Suprapubic skin (tissue), 3 donors: ENCODE measurements at regions not wholly inside any gene's neighbourhood (a gene's known extent, or its start where the extent isn't known, plus 50 kb on each side); places are given as distances from the start of the nearest gene placed in this dataset.

Source experiments
- EP300 ChIP-seq: sonication (generic); formaldehyde crosslinking; IDR thresholded peaks from one replicate; pipeline ENCODE4 v1.6.1; 2017; ENCODE audit warnings: antibody characterized with exemption
- POLR2A ChIP-seq, 2 donors: fragments of 450-650 bp; IDR thresholded peaks; one replicate each; pipeline ENCODE4 v1.6.1; 2017; ENCODE audit warnings: antibody characterized with exemption in 2 of 2, mild to moderate bottlenecking in 2 of 2, moderate library complexity in 2 of 2
- TF ChIP-seq, protein P1 (sequence below), 2 donors: fragments of 200-600 bp in 1 of 2; fragments of 450-650 bp in 1 of 2; sonication (generic) in 1 of 2; IDR thresholded peaks; one replicate each; pipeline ENCODE4 v1.5.1; 2016 to 2019; ENCODE audit warnings: antibody characterized with exemption in 2 of 2, mild to moderate bottlenecking in 1 of 2, moderate library complexity in 1 of 2

GRCh38 chrX:137999071-137999470 is 433.1 kb downstream of the ZIC3 start:
- TF ChIP-seq, protein P1, sequence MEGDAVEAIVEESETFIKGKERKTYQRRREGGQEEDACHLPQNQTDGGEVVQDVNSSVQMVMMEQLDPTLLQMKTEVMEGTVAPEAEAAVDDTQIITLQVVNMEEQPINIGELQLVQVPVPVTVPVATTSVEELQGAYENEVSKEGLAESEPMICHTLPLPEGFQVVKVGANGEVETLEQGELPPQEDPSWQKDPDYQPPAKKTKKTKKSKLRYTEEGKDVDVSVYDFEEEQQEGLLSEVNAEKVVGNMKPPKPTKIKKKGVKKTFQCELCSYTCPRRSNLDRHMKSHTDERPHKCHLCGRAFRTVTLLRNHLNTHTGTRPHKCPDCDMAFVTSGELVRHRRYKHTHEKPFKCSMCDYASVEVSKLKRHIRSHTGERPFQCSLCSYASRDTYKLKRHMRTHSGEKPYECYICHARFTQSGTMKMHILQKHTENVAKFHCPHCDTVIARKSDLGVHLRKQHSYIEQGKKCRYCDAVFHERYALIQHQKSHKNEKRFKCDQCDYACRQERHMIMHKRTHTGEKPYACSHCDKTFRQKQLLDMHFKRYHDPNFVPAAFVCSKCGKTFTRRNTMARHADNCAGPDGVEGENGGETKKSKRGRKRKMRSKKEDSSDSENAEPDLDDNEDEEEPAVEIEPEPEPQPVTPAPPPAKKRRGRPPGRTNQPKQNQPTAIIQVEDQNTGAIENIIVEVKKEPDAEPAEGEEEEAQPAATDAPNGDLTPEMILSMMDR (IDR thresholded peaks at IDR 0.05): no peak
- TF ChIP-seq POLR2A (IDR thresholded peaks at IDR 0.05) (no peak), EP300 (no peak)
